Neural crest cell (in vitro differentiated cells): ENCODE measurements at regions not wholly inside any gene's neighbourhood (a gene's known extent, or its start where the extent isn't known, plus 50 kb on each side); places are given as distances from the start of the nearest gene placed in this dataset.

ENCODE experiments used
- DNase-seq: peaks from one replicate; pipeline ENCODE4 v3.0.0; 2021; ENCODE audit warnings: low read depth, mixed read lengths, low spot score
- H3K27ac Mint-ChIP-seq: one replicate; pipeline ENCODE4 v1.8.0; 2021; ENCODE audit warnings: mild to moderate bottlenecking, mixed read lengths; ENCODE audit not compliant: unreplicated experiment
- H3K27me3 Mint-ChIP-seq: 2 replicates; pipeline ENCODE4 v1.8.0; 2021; ENCODE audit warnings: low read depth, mild to moderate bottlenecking, mixed read lengths
- H3K36me3 Mint-ChIP-seq: 2 replicates; pipeline ENCODE4 v1.8.0; 2021; ENCODE audit warnings: low read depth, mild to moderate bottlenecking, mixed read lengths
- H3K4me1 Mint-ChIP-seq: 2 replicates; pipeline ENCODE4 v1.8.0; 2021; ENCODE audit warnings: mixed read lengths
- H3K4me3 Mint-ChIP-seq: one replicate; pipeline ENCODE4 v1.8.0; 2021; ENCODE audit warnings: mild to moderate bottlenecking, mixed read lengths
- H3K9me3 Mint-ChIP-seq: 2 replicates; pipeline ENCODE4 v1.8.0; 2021; ENCODE audit warnings: mixed read lengths
- TF ChIP-seq, protein P1 (sequence below): fragments of 200-600 bp; sonication (generic); conservative IDR thresholded peaks from 2 replicates; pipeline ENCODE4 v1.5.0; 2021; ENCODE audit warnings: antibody characterized with exemption, mild to moderate bottlenecking

DNA sequence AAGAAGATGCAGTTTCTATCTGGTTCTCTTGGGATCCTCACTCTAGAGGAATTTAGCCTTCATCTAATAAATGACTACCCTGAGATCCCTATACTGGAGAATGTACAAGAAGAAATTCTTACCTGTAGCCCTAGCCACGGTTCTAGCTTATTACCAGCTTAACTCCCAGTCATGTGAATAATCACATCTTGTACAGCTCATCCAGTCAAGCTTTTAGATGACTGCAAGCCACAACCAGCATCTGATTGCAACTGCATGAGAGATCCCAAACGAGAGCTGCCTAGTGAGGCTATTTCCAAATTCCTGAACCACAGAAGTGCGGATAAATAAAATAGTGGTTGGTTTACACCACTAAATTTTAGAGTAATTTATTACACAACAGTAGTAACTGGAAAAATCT lies 196.0 kb upstream of the CPHXL start:
- TF ChIP-seq, protein P1, sequence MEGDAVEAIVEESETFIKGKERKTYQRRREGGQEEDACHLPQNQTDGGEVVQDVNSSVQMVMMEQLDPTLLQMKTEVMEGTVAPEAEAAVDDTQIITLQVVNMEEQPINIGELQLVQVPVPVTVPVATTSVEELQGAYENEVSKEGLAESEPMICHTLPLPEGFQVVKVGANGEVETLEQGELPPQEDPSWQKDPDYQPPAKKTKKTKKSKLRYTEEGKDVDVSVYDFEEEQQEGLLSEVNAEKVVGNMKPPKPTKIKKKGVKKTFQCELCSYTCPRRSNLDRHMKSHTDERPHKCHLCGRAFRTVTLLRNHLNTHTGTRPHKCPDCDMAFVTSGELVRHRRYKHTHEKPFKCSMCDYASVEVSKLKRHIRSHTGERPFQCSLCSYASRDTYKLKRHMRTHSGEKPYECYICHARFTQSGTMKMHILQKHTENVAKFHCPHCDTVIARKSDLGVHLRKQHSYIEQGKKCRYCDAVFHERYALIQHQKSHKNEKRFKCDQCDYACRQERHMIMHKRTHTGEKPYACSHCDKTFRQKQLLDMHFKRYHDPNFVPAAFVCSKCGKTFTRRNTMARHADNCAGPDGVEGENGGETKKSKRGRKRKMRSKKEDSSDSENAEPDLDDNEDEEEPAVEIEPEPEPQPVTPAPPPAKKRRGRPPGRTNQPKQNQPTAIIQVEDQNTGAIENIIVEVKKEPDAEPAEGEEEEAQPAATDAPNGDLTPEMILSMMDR = no peak
- H3K27me3 Mint-ChIP-seq = no peaks in the 10 kb centered on the region
- DNase-seq = no peak
- H3K27ac Mint-ChIP-seq = no peak overlapping the region
- no peaks in the 10 kb centered on the region for H3K4me1 Mint-ChIP-seq
- no peak overlapping the region for H3K4me3 Mint-ChIP-seq
- H3K9me3 Mint-ChIP-seq = no peaks in the 10 kb centered on the region
- H3K36me3 Mint-ChIP-seq = no peaks in the 10 kb centered on the region

DNA sequence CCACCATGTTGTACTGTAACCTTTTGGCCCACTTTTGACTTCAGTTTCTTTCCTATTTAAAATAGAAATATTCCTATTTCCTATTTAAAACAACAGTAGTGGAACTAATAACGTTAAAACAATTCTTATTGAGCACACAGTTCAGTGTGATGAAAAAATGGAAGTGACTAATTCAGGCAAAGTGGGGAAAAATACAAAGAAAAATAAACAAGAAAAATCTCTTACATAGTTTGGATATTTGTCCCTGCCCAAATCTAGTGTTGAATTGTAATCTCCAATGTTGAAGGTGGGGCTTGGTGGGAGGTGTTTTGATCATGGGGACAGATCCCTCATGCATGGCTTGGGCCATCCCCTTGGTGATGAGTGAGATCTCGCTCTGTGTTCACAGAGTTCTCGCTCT lies 198.1 kb upstream of the CPHXL start:
- H3K9me3 Mint-ChIP-seq = no peaks in the 10 kb centered on the region
- peaks cover 5% of the 10 kb centered on the region for H3K4me1 Mint-ChIP-seq
- H3K4me3 Mint-ChIP-seq = no peak overlapping the region
- H3K36me3 Mint-ChIP-seq = no peaks in the 10 kb centered on the region
- no peak for DNase-seq
- no peak overlapping the region for H3K27ac Mint-ChIP-seq
- TF ChIP-seq, protein P1 = no peak
- no peaks in the 10 kb centered on the region for H3K27me3 Mint-ChIP-seq

DNA sequence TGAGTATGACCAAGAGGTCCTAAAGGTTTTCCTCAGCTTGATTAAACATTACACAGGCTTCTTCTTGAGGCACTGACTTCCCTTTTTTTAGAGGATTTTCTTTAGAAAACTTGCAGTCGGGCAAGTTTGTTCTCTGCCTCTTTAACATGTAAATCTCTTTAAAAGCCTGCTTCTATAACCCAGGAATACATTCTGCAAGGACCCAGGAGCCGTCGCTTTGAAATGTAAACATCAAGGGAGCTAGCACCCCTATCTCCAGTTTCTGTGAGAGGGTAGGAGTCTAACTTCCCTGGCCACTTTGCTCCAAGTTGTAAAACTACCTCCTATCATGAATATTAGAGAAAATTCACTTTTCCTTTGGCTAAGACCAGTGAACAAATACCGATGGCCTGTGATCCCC lies 201.5 kb upstream of the CPHXL start:
- H3K27me3 Mint-ChIP-seq = no peaks in the 10 kb centered on the region
- no peak overlapping the region for H3K4me3 Mint-ChIP-seq
- no peak for DNase-seq
- no peaks in the 10 kb centered on the region for H3K36me3 Mint-ChIP-seq
- TF ChIP-seq, protein P1 = no peak
- peaks cover 5% of the 10 kb centered on the region for H3K4me1 Mint-ChIP-seq
- peaks cover 3% of the 10 kb centered on the region for H3K9me3 Mint-ChIP-seq
- H3K27ac Mint-ChIP-seq = no peak overlapping the region

DNA sequence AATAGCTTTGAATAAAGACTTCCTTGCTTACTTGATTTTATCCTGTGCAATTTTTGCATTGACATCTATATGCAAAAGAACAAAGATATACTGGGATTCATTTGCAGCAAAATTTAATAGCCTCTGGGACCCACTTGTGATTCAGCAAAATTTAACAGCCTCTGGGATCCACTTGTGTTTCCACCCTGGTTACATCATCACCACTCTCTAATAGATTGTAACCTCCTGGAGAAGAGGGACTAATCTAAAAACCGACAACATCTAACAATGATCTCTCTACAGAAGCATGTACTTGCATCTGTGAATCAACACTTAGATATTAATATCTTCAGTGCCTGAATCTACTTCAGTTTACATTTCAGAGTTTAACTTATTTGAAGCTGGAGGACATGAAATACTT lies 202.0 kb upstream of the CPHXL start:
- TF ChIP-seq, protein P1 = no peak
- Mint-ChIP-seq H3K4me3 (no peak overlapping the region), H3K9me3 (peaks cover 3% of the 10 kb centered on the region), H3K27ac (no peak overlapping the region), H3K27me3 (no peaks in the 10 kb centered on the region), H3K36me3 (no peaks in the 10 kb centered on the region), H3K4me1 (peaks cover 5% of the 10 kb centered on the region)
- DNase-seq = no peak

DNA sequence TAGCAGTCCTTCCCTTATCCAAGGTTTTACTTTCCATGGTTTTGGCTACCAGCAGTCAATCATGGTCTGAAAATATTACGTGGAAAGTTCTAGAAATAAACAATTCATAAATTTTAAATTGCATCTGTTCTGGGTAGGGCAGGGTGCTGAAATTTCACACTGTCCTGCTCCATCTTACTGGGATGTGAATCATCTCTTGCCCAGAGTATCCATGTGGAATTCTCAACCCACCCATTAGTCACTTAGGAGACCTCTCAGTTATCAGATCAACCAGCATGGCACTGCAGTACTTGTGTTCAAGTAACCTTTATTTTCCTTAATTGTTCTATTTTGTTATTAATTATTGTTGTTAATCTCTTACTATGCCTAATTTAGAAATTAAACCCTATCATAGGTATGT lies 202.8 kb upstream of the CPHXL start:
- Mint-ChIP-seq H3K27me3 (no peaks in the 10 kb centered on the region), H3K4me1 (peaks cover 5% of the 10 kb centered on the region), H3K36me3 (no peaks in the 10 kb centered on the region), H3K9me3 (peaks cover 3% of the 10 kb centered on the region), H3K27ac (no peak overlapping the region), H3K4me3 (no peak overlapping the region)
- TF ChIP-seq, protein P1 = no peak
- DNase-seq = no peak

DNA sequence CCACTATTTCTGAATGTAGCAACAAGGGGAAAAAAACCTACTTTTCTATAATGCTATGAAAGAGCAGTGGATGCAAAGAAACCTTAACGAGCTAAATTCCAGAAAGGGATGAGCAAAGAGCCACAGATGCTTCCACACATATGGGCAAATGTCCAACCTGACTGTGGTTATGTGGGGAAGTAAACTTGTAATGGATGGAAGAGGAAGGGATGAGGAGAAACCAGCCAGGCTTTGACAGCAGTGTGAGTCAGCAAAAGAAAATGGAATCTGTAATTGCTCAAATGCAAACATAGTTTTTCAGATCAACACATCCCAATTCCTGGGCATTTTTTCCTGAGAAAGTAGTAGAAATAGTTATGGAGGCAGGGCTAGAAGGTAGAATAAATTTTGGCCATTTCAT lies 204.8 kb upstream of the CPHXL start:
- TF ChIP-seq, protein P1 = no peak
- no peaks in the 10 kb centered on the region for H3K36me3 Mint-ChIP-seq
- no peak for DNase-seq
- no peak overlapping the region for H3K27ac Mint-ChIP-seq
- H3K4me3 Mint-ChIP-seq = no peak overlapping the region
- peaks cover 5% of the 10 kb centered on the region for H3K4me1 Mint-ChIP-seq
- no peaks in the 10 kb centered on the region for H3K27me3 Mint-ChIP-seq
- H3K9me3 Mint-ChIP-seq = peaks cover 3% of the 10 kb centered on the region
